Colonic mucosa (tissue), 4 donors: ENCODE measurements at regions not wholly inside any gene's neighbourhood (a gene's known extent, or its start where the extent isn't known, plus 50 kb on each side); places are given as distances from the start of the nearest gene placed in this dataset.
A peak's percentile ranks its signal among the peaks of the same experiment; 100 is the strongest.

Experiments
- DNase-seq: peaks from one replicate; pipeline ENCODE4 v3.0.0-alpha.2; 2020
- H3K27ac ChIP-seq: fragments of 200-600 bp; one replicate; pipeline ENCODE4 v1.8.0; 2021
- H3K27me3 ChIP-seq: fragments of 200-600 bp; one replicate; pipeline ENCODE4 v1.8.0; 2021
- H3K36me3 ChIP-seq: fragments of 200-600 bp; one replicate; pipeline ENCODE4 v1.8.0; 2021
- H3K4me1 ChIP-seq: fragments of 200-600 bp; one replicate; pipeline ENCODE4 v1.8.0; 2021; ENCODE audit warnings: mild to moderate bottlenecking
- H3K4me3 ChIP-seq: fragments of 200-600 bp; one replicate; pipeline ENCODE4 v1.8.0; 2021
- H3K9ac ChIP-seq, 2 donors: one replicate each; pipeline ENCODE4 v1.7.0; 2013; ENCODE audit warnings: control low read depth in 2 of 2, low read depth in 2 of 2, low read length in 2 of 2
- H3K9me3 ChIP-seq: fragments of 200-600 bp; one replicate; pipeline ENCODE4 v1.8.0; 2021
- intact Hi-C: fragments of 100-400 bp; cut with DNase I; formaldehyde crosslinking; loops from one replicate; pipeline ENCODE4 v1.14.1; 2022
- TF ChIP-seq, protein P1 (sequence below): fragments of 200-600 bp; IDR thresholded peaks from one replicate; pipeline ENCODE4 v1.8.0; 2022; ENCODE audit warnings: antibody characterized with exemption, mild to moderate bottlenecking
- donor health status: healthy.
- donor health status: DM: no; HTN: no; CAD: no.
- donor health status: DM: no; HTN: no; CAD: no.

DNA sequence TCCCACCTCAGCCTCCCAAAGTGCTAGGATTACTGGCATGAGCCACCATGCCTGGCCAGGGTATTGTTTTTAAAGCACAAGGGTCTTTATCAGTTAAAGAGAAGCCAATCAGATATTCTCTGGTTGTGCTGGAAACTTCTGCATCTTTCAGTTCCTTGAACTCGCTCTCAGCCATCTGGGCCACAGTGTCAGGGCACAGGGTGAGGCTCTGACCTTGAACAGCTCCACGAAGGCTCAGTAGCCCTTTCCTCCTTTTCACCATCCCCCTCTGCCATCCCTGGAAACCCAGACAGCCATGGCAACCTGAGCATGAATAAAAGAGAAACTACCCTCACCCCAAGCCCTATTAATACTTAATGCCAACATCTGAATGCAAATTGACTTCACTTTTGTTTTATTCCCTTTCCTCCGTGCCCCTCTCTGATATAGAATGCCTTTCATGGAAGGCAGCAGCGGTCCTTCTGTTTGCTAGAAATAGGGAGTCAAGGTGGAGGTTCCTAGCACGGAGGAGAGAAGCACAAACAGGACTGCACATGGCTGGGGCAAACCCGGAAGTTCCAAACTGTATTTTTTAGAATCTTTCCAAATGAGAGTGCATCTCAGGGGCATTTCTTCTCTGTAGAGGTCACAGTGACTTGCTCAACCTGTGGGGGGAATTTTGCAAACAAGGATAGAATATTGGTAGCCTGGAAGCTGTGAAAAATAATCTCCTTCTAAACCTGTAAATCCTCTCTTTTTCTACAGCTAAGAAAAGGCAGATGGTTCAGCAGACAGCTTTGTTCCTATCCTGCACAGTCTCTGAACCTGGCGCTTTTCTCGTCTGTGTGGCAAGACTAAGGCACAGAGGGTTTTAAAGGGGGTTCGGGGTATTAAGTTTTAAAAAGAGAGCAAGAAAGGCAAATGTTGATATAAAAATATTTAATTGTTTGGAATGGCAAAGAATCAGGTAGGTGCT, 176.4 kb upstream of the RREB1 start:
- no peak overlapping the region for H3K4me3 ChIP-seq
- no peaks in the 10 kb centered on the region for H3K9me3 ChIP-seq
- DNase-seq: no peak
- intact Hi-C loops: no loop called here
- no peaks in the 10 kb centered on the region for H3K4me1 ChIP-seq
- TF ChIP-seq, protein P1, sequence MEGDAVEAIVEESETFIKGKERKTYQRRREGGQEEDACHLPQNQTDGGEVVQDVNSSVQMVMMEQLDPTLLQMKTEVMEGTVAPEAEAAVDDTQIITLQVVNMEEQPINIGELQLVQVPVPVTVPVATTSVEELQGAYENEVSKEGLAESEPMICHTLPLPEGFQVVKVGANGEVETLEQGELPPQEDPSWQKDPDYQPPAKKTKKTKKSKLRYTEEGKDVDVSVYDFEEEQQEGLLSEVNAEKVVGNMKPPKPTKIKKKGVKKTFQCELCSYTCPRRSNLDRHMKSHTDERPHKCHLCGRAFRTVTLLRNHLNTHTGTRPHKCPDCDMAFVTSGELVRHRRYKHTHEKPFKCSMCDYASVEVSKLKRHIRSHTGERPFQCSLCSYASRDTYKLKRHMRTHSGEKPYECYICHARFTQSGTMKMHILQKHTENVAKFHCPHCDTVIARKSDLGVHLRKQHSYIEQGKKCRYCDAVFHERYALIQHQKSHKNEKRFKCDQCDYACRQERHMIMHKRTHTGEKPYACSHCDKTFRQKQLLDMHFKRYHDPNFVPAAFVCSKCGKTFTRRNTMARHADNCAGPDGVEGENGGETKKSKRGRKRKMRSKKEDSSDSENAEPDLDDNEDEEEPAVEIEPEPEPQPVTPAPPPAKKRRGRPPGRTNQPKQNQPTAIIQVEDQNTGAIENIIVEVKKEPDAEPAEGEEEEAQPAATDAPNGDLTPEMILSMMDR: no peak
- no peaks in the 10 kb centered on the region for H3K36me3 ChIP-seq
- H3K9ac ChIP-seq: peak overlapping the region in 1 of 2 donors; percentile 2
- H3K27me3 ChIP-seq: no peaks in the 10 kb centered on the region
- no peak overlapping the region for H3K27ac ChIP-seq

DNA sequence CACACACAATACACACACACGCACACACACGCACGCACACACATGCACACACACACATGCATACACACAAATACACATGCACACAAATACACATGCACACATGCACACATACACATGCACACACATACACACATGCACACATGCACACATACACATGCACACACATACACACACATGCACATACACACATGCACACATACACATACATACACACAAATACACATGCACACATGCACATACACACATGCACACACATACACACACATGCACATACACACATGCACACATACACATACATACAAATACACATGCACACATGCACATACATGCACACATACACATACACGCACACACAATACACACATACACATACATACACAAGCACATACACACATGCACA, 175.4 kb upstream of the RREB1 start:
- Histone ChIP-seq H3K27me3 (no peaks in the 10 kb centered on the region), H3K27ac (no peak overlapping the region), H3K9ac (no peak overlapping the region), H3K9me3 (no peaks in the 10 kb centered on the region), H3K4me3 (no peak overlapping the region), H3K36me3 (no peaks in the 10 kb centered on the region), H3K4me1 (no peaks in the 10 kb centered on the region)
- DNase-seq: no peak
- intact Hi-C loops: no loop called here
- TF ChIP-seq, protein P1: no peak

DNA sequence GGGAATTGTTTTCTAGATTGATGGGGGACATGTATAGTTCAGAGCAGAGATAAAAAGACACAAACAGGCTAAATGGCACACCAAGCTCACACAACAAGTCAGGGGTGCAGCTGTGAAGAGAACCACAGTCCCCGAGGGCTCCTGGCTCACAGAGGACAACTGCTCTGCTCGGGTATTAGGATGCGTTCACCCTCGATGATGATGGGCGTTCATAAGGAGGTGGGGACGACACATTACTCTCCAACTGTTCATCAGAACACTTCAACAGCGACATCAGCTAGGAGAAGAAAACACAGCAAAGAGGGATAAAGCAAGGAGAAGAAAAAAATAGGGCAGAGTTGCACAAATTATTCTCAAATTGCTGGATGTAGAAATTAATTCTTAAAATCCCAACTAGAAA, 174.8 kb upstream of the RREB1 start:
- Histone ChIP-seq H3K9me3 (no peaks in the 10 kb centered on the region), H3K4me3 (no peak overlapping the region), H3K9ac (no peak overlapping the region), H3K36me3 (no peaks in the 10 kb centered on the region), H3K27me3 (no peaks in the 10 kb centered on the region), H3K27ac (no peak overlapping the region), H3K4me1 (no peaks in the 10 kb centered on the region)
- no peak for DNase-seq
- TF ChIP-seq, protein P1: no peak
- intact Hi-C loops: no loop called here

DNA sequence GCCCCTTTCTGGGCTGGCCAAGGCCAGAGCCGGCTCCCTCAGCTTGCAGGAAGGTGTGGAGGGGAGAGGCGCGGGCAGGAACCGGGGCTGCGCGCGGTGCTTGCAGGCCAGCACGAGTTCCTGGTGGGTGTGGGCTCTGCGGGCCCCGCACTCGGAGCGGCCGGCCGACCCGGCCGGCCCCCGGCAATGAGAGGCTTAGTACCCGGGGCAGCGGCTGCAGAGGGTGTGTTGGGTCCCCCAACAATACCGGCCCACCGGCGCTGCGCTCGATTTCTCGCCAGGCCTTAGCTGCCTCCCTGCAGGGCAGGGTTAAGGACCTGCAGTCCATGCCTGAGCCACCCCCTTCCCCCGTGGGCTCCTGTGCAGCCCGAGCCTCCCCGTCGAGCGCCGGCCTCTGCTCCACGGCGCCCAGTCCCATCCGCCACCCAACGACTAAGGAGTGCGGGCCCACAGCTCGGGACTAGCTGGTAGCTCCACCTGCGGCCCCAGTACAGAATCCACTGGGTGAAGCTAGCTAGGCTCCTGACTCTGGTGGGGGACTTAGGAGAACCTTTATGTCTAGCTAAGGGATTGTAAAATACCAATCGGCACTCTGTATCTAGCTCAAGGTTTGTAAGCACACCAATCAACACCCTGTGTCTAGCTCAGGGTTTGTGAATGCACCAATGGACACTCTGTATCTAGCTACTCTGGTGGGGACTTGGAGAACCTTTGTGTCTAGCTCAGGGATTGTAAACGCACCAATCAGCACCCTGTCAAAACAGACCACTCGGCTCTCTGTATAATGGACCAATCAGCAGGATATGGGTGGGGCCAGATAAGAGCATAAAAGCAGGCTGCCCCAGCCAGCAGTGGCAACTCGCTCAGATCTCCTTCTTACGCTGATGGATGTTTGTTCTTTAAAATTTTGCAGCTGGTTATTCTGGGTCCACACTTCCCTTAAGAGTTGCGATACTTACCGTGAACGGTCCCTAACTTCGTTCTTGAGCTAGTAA, 167.4 kb upstream of the RREB1 start:
- H3K9me3 ChIP-seq: no peaks in the 10 kb centered on the region
- no peaks in the 10 kb centered on the region for H3K36me3 ChIP-seq
- no peak overlapping the region for H3K27ac ChIP-seq
- TF ChIP-seq, protein P1: no peak
- H3K27me3 ChIP-seq: no peaks in the 10 kb centered on the region
- H3K4me1 ChIP-seq: no peaks in the 10 kb centered on the region
- H3K9ac ChIP-seq: no peak overlapping the region
- DNase-seq: no peak
- intact Hi-C loops: no loop called here
- H3K4me3 ChIP-seq: no peak overlapping the region

DNA sequence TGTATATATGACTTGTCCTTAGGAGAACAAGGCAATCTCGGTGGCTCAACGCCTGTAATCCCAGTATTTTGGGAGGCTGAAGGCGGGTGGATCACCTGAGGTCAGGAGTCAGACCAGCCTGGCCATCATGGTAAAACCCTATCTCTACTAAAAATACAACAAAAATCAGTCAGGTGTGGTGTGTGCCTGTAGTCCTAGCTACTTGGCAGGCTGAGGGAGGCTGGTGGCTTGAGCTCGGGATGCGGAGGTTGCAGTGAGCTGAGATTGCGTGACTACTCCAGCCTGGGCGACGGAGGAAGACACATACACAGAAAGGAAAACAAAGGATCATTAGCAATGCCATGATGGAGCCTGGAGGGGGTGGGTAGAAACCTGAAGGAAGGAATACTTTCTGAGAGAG, 166.6 kb upstream of the RREB1 start:
- Histone ChIP-seq H3K27me3 (no peaks in the 10 kb centered on the region), H3K4me1 (no peaks in the 10 kb centered on the region), H3K4me3 (no peak overlapping the region), H3K9ac (no peak overlapping the region), H3K27ac (no peak overlapping the region), H3K9me3 (no peaks in the 10 kb centered on the region), H3K36me3 (no peaks in the 10 kb centered on the region)
- intact Hi-C loops: no loop called here
- TF ChIP-seq, protein P1: no peak
- DNase-seq: no peak
